ENCODE measurements at regions not wholly inside any gene's neighbourhood (a gene's known extent, or its start where the extent isn't known, plus 50 kb on each side); places are given as distances from the start of the nearest gene placed in this dataset.
A peak's percentile ranks its signal among the peaks of the same experiment; 100 is the strongest.

GRCh38 chr14:76576047-76576741 is 185.1 kb upstream of the VASH1 start:
- no peaks in the 10 kb centered on the region for H3K27me3 ChIP-seq
- no peaks in the 10 kb centered on the region for H3K36me3 ChIP-seq
- no peak overlapping the region for H3K27ac ChIP-seq
- no peak overlapping the region for H3K4me3 ChIP-seq
- TF ChIP-seq CTCF (IDR thresholded peaks at IDR 0.05; ENCODE audit: low read depth, low read length): no peak
- DNase-seq (ENCODE audit: low read depth in 1 of 2, low spot score in 1 of 2): peak in 1 of 2 donors; percentile 32
- H3K9me3 ChIP-seq (ENCODE audit: low read depth): no peaks in the 10 kb centered on the region
- H3K4me1 ChIP-seq (ENCODE audit: low read depth): no peaks in the 10 kb centered on the region

- H3K27ac ChIP-seq: no peak overlapping the region
- no peak overlapping the region for H3K4me3 ChIP-seq
- DNase-seq (ENCODE audit: low read depth in 1 of 2, low spot score in 1 of 2): no peak
- H3K9me3 ChIP-seq (ENCODE audit: low read depth): no peaks in the 10 kb centered on the region
- no peaks in the 10 kb centered on the region for H3K4me1 ChIP-seq (ENCODE audit: low read depth)
- TF ChIP-seq CTCF (IDR thresholded peaks at IDR 0.05; ENCODE audit: low read depth, low read length): no peak
- H3K36me3 ChIP-seq: no peaks in the 10 kb centered on the region
- H3K27me3 ChIP-seq: no peaks in the 10 kb centered on the region
Measured at GRCh38 chr14:76577090-76577489, 184.2 kb upstream of the VASH1 start.

- no peaks in the 10 kb centered on the region for H3K27me3 ChIP-seq
- DNase-seq (ENCODE audit: low read depth in 1 of 2, low spot score in 1 of 2): no peak
Measured at GRCh38 chr14:76577837-76578236, 183.4 kb upstream of the VASH1 start.

GRCh38 chr14:76580399-76580798 is 180.9 kb upstream of the VASH1 start:
- Histone ChIP-seq H3K9me3 (ENCODE audit: low read depth) (no peaks in the 10 kb centered on the region), H3K4me1 (ENCODE audit: low read depth) (no peaks in the 10 kb centered on the region), H3K4me3 (no peak overlapping the region), H3K27ac (no peak overlapping the region), H3K36me3 (no peaks in the 10 kb centered on the region), H3K27me3 (no peaks in the 10 kb centered on the region)
- no peak for TF ChIP-seq CTCF (IDR thresholded peaks at IDR 0.05; ENCODE audit: low read depth, low read length)
- no peak for DNase-seq (ENCODE audit: low read depth in 1 of 2, low spot score in 1 of 2)

More at GRCh38 chr14:76577837-76578236, 183.4 kb upstream of the VASH1 start:
- no peaks in the 10 kb centered on the region for H3K9me3 ChIP-seq (ENCODE audit: low read depth)
- H3K36me3 ChIP-seq: no peaks in the 10 kb centered on the region
- no peak overlapping the region for H3K4me3 ChIP-seq
- H3K4me1 ChIP-seq (ENCODE audit: low read depth): no peaks in the 10 kb centered on the region
- TF ChIP-seq CTCF (IDR thresholded peaks at IDR 0.05; ENCODE audit: low read depth, low read length): no peak
- no peak overlapping the region for H3K27ac ChIP-seq

GRCh38 chr14:76580967-76581366 is 180.3 kb upstream of the VASH1 start:
- Histone ChIP-seq H3K4me3 (no peak overlapping the region), H3K9me3 (ENCODE audit: low read depth) (no peaks in the 10 kb centered on the region), H3K4me1 (ENCODE audit: low read depth) (no peaks in the 10 kb centered on the region), H3K27me3 (no peaks in the 10 kb centered on the region), H3K36me3 (no peaks in the 10 kb centered on the region), H3K27ac (no peak overlapping the region)
- no peak for TF ChIP-seq CTCF (IDR thresholded peaks at IDR 0.05; ENCODE audit: low read depth, low read length)
- DNase-seq (ENCODE audit: low read depth in 1 of 2, low spot score in 1 of 2): no peak

Measured in cardiac muscle cell (in vitro differentiated cells and primary cell).